ENCODE measurements at regions not wholly inside any gene's neighbourhood (a gene's known extent, or its start where the extent isn't known, plus 50 kb on each side); places are given as distances from the start of the nearest gene placed in this dataset.

DNA sequence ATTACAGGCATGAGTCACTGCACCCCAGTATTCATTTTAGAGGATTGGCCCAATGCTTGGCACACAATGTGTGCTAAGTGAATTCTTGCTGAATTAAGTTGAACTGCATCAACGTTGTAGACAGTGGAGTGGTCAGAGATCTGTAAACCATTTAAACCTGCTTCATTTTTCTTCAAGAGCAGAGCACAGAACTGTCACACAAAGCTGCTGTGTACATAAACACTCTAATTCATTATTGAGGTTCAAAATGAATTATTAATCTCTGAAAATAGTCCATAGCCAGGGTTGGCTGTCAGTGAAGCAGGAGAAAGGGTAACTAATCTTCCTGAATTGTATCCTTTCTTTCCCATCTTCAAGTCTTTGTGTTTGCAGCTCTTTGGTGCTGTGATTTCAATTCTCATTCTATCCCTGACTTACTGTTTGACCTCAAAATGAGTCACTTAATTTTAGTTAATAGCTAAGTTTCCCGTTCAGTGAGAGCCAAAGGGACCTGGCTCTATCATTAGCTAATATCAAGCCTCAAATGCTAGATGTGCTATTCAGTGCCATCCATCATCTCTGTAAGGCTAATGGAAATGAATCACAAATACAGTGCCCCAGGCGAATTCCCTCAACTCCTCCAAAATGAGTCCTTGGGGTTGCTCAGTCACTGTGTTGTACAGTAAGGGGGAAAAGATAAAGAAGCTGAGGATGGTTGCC, 77.0 kb upstream of the TSC22D1 start:
- ChIA-PET CTCF (no interaction called here), POLR2A (interaction anchor here (1.5 kb wide), 1 partner anchor 39 kb away, joined by 5 read pairs; no protein-coding TSS in a partner anchor), RAD21 (ENCODE audit: low non-redundant PET in 1 of 2, low total read pairs in 2 of 2, uncharacterized antibody in 2 of 2, unreplicated experiment in 2 of 2) (interaction anchor here (0.6 to 0.7 kb wide), 2 partner anchors 83 to 284 kb away, joined by 3 read pairs; no protein-coding TSS in a partner anchor)
- no peaks in the 10 kb centered on the region for H4K20me1 ChIP-seq (ENCODE audit: insufficient read depth)
- H3K27me3 ChIP-seq (ENCODE audit: insufficient read depth, low read length) = no peaks in the 10 kb centered on the region
- H3K27ac ChIP-seq (ENCODE audit: low read depth, low read length) = no peak overlapping the region
- TF ChIP-seq EZH2phosphoT487 (IDR thresholded peaks at IDR 0.05; ENCODE audit: borderline replicate concordance) = no peak
- no peak for TF ChIP-seq SP1 (IDR thresholded peaks at IDR 0.05; ENCODE audit: low read depth)
- TF ChIP-seq RAD21 (IDR thresholded peaks at IDR 0.05; ENCODE audit: low read depth) = no peak
- no peak for TF ChIP-seq ELF1 (IDR thresholded peaks at IDR 0.05; ENCODE audit: borderline replicate concordance, low read depth)
- TF ChIP-seq, protein P1, sequence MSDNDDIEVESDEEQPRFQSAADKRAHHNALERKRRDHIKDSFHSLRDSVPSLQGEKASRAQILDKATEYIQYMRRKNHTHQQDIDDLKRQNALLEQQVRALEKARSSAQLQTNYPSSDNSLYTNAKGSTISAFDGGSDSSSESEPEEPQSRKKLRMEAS (IDR thresholded peaks at IDR 0.05) = no peak
- TF ChIP-seq, protein P2, sequence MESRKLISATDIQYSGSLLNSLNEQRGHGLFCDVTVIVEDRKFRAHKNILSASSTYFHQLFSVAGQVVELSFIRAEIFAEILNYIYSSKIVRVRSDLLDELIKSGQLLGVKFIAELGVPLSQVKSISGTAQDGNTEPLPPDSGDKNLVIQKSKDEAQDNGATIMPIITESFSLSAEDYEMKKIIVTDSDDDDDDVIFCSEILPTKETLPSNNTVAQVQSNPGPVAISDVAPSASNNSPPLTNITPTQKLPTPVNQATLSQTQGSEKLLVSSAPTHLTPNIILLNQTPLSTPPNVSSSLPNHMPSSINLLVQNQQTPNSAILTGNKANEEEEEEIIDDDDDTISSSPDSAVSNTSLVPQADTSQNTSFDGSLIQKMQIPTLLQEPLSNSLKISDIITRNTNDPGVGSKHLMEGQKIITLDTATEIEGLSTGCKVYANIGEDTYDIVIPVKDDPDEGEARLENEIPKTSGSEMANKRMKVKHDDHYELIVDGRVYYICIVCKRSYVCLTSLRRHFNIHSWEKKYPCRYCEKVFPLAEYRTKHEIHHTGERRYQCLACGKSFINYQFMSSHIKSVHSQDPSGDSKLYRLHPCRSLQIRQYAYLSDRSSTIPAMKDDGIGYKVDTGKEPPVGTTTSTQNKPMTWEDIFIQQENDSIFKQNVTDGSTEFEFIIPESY (IDR thresholded peaks at IDR 0.05; ENCODE audit: extremely low read depth, insufficient replicate concordance, low read length) = no peak
- TF ChIP-seq SIN3A (IDR thresholded peaks at IDR 0.05; ENCODE audit: low read depth) = no peak
- no peak for TF ChIP-seq YY1 (IDR thresholded peaks at IDR 0.05; ENCODE audit: extremely low read depth, insufficient replicate concordance, low read depth, low read length)
- no peak for TF ChIP-seq ZNF274 (IDR thresholded peaks at IDR 0.05; ENCODE audit: low read depth, low read length)
- TF ChIP-seq, protein P3, sequence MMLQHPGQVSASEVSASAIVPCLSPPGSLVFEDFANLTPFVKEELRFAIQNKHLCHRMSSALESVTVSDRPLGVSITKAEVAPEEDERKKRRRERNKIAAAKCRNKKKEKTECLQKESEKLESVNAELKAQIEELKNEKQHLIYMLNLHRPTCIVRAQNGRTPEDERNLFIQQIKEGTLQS (IDR thresholded peaks at IDR 0.05) = no peak
- TF ChIP-seq ZFX (IDR thresholded peaks at IDR 0.05) = no peak
- TF ChIP-seq POLR2A (IDR thresholded peaks at IDR 0.05; ENCODE audit: borderline replicate concordance, extremely low read depth, insufficient read depth, insufficient read length) = no peak
- no peak for TF ChIP-seq CBX3 (IDR thresholded peaks at IDR 0.05; ENCODE audit: low read depth)
- ATAC-seq = no peak
- H3K36me3 ChIP-seq (ENCODE audit: control insufficient read depth in 1 of 2, insufficient read depth in 2 of 2, low read length in 2 of 2) = no peaks in the 10 kb centered on the region
- BruUV-seq (replicated peaks) = no TSS peak
- DNase-seq (ENCODE audit: low read depth, low spot score) = no peak
- intact Hi-C loops (cut with micrococcal nuclease) = no loop called here
- H3K9ac ChIP-seq (ENCODE audit: low read length) = no peak overlapping the region
- H3K9me3 ChIP-seq (ENCODE audit: control insufficient read depth in 1 of 2, insufficient read depth in 1 of 2, low read depth in 1 of 2, low read length in 2 of 2) = no peaks in the 10 kb centered on the region
- no peak overlapping the region for H2AFZ ChIP-seq (ENCODE audit: low read depth, low read length, poor library complexity, severe bottlenecking)
- H3K4me1 ChIP-seq (ENCODE audit: control insufficient read depth in 1 of 2, insufficient read depth in 2 of 2, low read length in 2 of 2) = peaks cover 0 to 12% of the 10 kb centered on the region in 2 experiments; a peak in 1 of 4 replicates
- H3K79me2 ChIP-seq (ENCODE audit: insufficient read depth, low read length) = no peaks in the 10 kb centered on the region
- H3K9me2 ChIP-seq (ENCODE audit: insufficient read depth) = no peaks in the 10 kb centered on the region
- H3K4me3 ChIP-seq (replicated peaks in 1 of 2; ENCODE audit: low read depth in 1 of 2, low read length in 2 of 2) = no peak overlapping the region
- no peak overlapping the region for H3K4me2 ChIP-seq (ENCODE audit: low read length)

All from HCT116 (cell line).